Osteoblast (primary cell): ENCODE measurements at regions not wholly inside any gene's neighbourhood (a gene's known extent, or its start where the extent isn't known, plus 50 kb on each side); places are given as distances from the start of the nearest gene placed in this dataset.

Experiments
- DNase-seq: peaks from one replicate; pipeline ENCODE4 v3.0.0; 2011; ENCODE audit warnings: low spot score, mixed read lengths; ENCODE audit not compliant: insufficient read length; ENCODE audit errors: missing footprints
- H2AFZ ChIP-seq: 2 replicates; pipeline ENCODE4 v1.6.0; 2011; ENCODE audit warnings: mild to moderate bottlenecking, low read length
- H3K27ac ChIP-seq: 2 replicates; pipeline ENCODE4 v1.5.1; 2011; ENCODE audit warnings: mild to moderate bottlenecking, low read depth, low read length, moderate library complexity
- H3K27me3 ChIP-seq: 2 replicates; pipeline ENCODE4 v1.6.0; 2012; ENCODE audit warnings: mild to moderate bottlenecking, control low read depth, inconsistent platforms, low read length, moderate library complexity; ENCODE audit not compliant: insufficient read depth
- H3K36me3 ChIP-seq: 2 replicates; pipeline ENCODE4 v1.5.1; 2011; ENCODE audit warnings: mild to moderate bottlenecking, low read length, control low read depth, moderate library complexity; ENCODE audit not compliant: insufficient read depth
- H3K4me1 ChIP-seq: 2 replicates; pipeline ENCODE4 v1.5.1; 2011; ENCODE audit warnings: mild to moderate bottlenecking, low read length, control low read depth, moderate library complexity; ENCODE audit not compliant: insufficient read depth
- H3K4me2 ChIP-seq: 2 replicates; pipeline ENCODE4 v1.6.0; 2011; ENCODE audit warnings: mild to moderate bottlenecking, low read length; ENCODE audit not compliant: insufficient read depth
- H3K4me3 ChIP-seq: fragments of 200-600 bp; sonication (generic); 3 replicates; pipeline ENCODE4 v1.5.1; 2012; ENCODE audit warnings: mild to moderate bottlenecking, low read length, inconsistent platforms; ENCODE audit not compliant: insufficient read depth
- H3K79me2 ChIP-seq: 2 replicates; pipeline ENCODE4 v1.6.0; 2012; ENCODE audit warnings: mild to moderate bottlenecking, low read length, control low read depth, inconsistent platforms; ENCODE audit not compliant: insufficient read depth
- H3K9me3 ChIP-seq: 2 replicates; pipeline ENCODE4 v1.5.1; 2011; ENCODE audit warnings: low read depth, low read length, control low read depth
- H4K20me1 ChIP-seq: 2 replicates; pipeline ENCODE4 v1.6.0; 2012; ENCODE audit warnings: mild to moderate bottlenecking, low read length, control low read depth; ENCODE audit not compliant: insufficient read depth
- TF ChIP-seq, protein P1 (sequence below): IDR thresholded peaks from 2 replicates; pipeline ENCODE4 v1.5.1; 2011; ENCODE audit warnings: mild to moderate bottlenecking, low read depth, low read length, moderate library complexity; ENCODE audit errors: extremely low read depth

DNA sequence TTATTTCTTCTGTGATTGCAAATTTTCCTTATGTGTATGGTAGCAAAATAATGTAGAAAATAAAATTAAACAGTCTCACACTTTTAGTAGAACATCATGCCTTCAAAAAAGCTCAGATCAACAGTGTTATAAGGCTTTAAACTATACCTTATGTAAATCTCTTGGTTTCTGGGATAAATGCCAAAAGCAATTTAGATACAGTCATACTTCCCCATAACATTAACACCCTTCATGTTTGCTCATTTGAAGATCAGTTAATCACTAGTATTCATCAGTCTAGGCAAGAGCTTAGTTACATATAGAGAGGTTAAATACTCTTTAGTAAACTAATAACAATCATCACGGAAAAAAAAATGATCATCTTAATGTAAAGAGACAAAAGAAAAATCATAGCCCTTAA is 421.8 kb upstream of the ANO3 start:
- Histone ChIP-seq H3K79me2 (no peaks in the 10 kb centered on the region), H3K4me2 (no peak overlapping the region), H4K20me1 (no peaks in the 10 kb centered on the region), H3K36me3 (no peaks in the 10 kb centered on the region), H3K27ac (no peak overlapping the region), H3K9me3 (no peaks in the 10 kb centered on the region), H3K4me3 (no peak overlapping the region), H3K4me1 (no peaks in the 10 kb centered on the region), H3K27me3 (no peaks in the 10 kb centered on the region), H2AFZ (no peak overlapping the region)
- DNase-seq, result no peak
- TF ChIP-seq, protein P1, sequence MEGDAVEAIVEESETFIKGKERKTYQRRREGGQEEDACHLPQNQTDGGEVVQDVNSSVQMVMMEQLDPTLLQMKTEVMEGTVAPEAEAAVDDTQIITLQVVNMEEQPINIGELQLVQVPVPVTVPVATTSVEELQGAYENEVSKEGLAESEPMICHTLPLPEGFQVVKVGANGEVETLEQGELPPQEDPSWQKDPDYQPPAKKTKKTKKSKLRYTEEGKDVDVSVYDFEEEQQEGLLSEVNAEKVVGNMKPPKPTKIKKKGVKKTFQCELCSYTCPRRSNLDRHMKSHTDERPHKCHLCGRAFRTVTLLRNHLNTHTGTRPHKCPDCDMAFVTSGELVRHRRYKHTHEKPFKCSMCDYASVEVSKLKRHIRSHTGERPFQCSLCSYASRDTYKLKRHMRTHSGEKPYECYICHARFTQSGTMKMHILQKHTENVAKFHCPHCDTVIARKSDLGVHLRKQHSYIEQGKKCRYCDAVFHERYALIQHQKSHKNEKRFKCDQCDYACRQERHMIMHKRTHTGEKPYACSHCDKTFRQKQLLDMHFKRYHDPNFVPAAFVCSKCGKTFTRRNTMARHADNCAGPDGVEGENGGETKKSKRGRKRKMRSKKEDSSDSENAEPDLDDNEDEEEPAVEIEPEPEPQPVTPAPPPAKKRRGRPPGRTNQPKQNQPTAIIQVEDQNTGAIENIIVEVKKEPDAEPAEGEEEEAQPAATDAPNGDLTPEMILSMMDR, result no peak

DNA sequence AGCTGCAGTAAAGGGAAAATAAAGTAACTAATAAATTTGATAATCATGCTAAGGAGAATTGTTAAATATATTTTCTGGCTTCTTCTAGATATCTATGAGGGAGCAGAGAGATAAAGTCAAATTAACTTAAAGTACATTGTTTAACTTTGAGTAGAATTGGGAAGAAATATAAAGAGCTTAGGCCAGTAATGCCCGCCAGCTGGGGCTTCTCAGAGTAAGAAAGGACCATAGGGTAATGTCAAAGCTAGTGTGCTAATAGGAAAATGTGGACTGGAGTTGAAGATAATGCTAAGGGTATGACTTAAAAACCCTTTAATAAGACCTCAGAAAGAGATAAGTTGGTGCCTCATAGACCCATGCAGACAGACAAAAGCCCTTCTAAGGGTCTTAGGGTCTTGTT is 411.6 kb upstream of the ANO3 start:
- Histone ChIP-seq H3K27ac (no peak overlapping the region), H3K4me2 (no peak overlapping the region), H3K27me3 (no peaks in the 10 kb centered on the region), H3K36me3 (no peaks in the 10 kb centered on the region), H2AFZ (no peak overlapping the region), H4K20me1 (no peaks in the 10 kb centered on the region), H3K4me1 (no peaks in the 10 kb centered on the region), H3K79me2 (no peaks in the 10 kb centered on the region), H3K9me3 (no peaks in the 10 kb centered on the region), H3K4me3 (no peak overlapping the region)
- TF ChIP-seq, protein P1, result no peak
- no peak for DNase-seq

DNA sequence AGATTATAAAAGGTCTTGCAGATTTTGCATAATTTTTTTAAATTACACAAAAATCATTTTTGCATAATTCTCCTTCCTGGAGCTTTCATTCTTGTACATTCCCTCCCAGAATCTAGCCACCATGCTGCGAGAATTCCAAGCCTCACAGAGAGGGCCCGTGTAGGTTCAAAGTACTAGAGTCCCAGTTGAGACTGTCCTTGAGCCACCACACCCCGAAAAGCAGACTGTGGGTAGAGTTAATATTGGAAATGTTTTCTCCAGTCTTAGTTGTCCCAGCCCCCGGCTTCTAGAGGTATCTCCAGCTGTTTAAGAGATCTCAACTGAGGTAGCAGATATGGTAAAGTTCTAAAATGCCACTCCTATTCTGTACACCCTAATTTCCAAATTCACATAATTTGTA is 407.3 kb upstream of the ANO3 start:
- no peaks in the 10 kb centered on the region for H3K9me3 ChIP-seq
- H3K27me3 ChIP-seq, result no peaks in the 10 kb centered on the region
- no peak overlapping the region for H2AFZ ChIP-seq
- DNase-seq, result no peak
- no peaks in the 10 kb centered on the region for H3K4me1 ChIP-seq
- H3K27ac ChIP-seq, result no peak overlapping the region
- no peaks in the 10 kb centered on the region for H4K20me1 ChIP-seq
- no peak overlapping the region for H3K4me3 ChIP-seq
- no peak overlapping the region for H3K4me2 ChIP-seq
- no peaks in the 10 kb centered on the region for H3K79me2 ChIP-seq
- H3K36me3 ChIP-seq, result no peaks in the 10 kb centered on the region
- TF ChIP-seq, protein P1, result no peak

DNA sequence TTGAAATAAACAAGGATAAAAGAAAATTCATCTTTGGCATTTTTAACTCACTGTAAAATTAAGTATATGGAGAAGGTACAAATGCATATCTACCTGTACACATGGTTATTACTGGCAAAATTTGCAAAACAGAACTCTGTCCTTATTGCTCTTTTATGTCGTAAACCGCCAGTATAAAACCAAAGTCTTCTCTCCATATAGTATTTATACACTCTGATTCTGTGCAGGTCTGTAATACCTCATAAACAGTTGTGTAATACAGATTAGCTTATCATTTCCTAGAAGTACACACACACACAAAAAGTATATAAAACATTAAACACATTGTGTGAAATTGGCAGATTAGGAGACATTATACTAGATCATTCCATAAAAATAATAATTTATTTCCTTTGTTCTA is 406.6 kb upstream of the ANO3 start:
- Histone ChIP-seq H3K9me3 (no peaks in the 10 kb centered on the region), H3K4me2 (no peak overlapping the region)

More for the DNA sequence above, 406.6 kb upstream of the ANO3 start:
- no peaks in the 10 kb centered on the region for H3K36me3 ChIP-seq
- no peaks in the 10 kb centered on the region for H3K27me3 ChIP-seq
- no peak overlapping the region for H3K4me3 ChIP-seq
- no peak overlapping the region for H3K27ac ChIP-seq
- no peaks in the 10 kb centered on the region for H3K79me2 ChIP-seq
- TF ChIP-seq, protein P1, result no peak
- no peaks in the 10 kb centered on the region for H4K20me1 ChIP-seq
- H2AFZ ChIP-seq, result no peak overlapping the region
- DNase-seq, result no peak
- H3K4me1 ChIP-seq, result no peaks in the 10 kb centered on the region
